Activated CD4-positive, alpha-beta T cell treated with anti-CD3 and anti-CD28 coated beads, Interleukin-2, amount 50 U/mL, for 16 hours (primary cell): ENCODE measurements at regions not wholly inside any gene's neighbourhood (a gene's known extent, or its start where the extent isn't known, plus 50 kb on each side); places are given as distances from the start of the nearest gene placed in this dataset.

ENCODE experiments used
- DNase-seq: peaks from one replicate; pipeline ENCODE4 v3.0.0-alpha.2; 2020

- DNase-seq = no peak
Measured at GRCh38 chr2:164078421-164078820, 342.6 kb upstream of the FIGN start.

GRCh38 chr2:164073101-164074074, 337.6 kb upstream of the FIGN start:
- DNase-seq = no peak

- no peak for DNase-seq
Measured at GRCh38 chr2:164069540-164069939, 333.7 kb upstream of the FIGN start.

GRCh38 chr2:164068063-164068462, 332.3 kb upstream of the FIGN start:
- no peak for DNase-seq

- DNase-seq = no peak
Measured at GRCh38 chr2:164066095-164066494, 330.3 kb upstream of the FIGN start.

GRCh38 chr2:164065038-164065437, 329.2 kb upstream of the FIGN start:
- DNase-seq = no peak

- DNase-seq = peak; percentile 1
Measured at GRCh38 chr2:164061129-164061746, 325.4 kb upstream of the FIGN start.

- no peak for DNase-seq
Measured at GRCh38 chr2:164060031-164060430, 324.2 kb upstream of the FIGN start.

GRCh38 chr2:164055623-164056022, 319.8 kb upstream of the FIGN start:
- DNase-seq = no peak

- DNase-seq = no peak
Measured at GRCh38 chr2:164054651-164055050, 318.8 kb upstream of the FIGN start.

- no peak for DNase-seq
Measured at GRCh38 chr2:164053021-164053420, 317.2 kb upstream of the FIGN start.

GRCh38 chr2:164052006-164052405, 316.2 kb upstream of the FIGN start:
- no peak for DNase-seq

- no peak for DNase-seq
Measured at GRCh38 chr2:164048729-164049128, 312.9 kb upstream of the FIGN start.

- DNase-seq = no peak
Measured at GRCh38 chr2:164046040-164046439, 310.2 kb upstream of the FIGN start.

- DNase-seq = no peak
Measured at GRCh38 chr2:164044622-164045021, 308.8 kb upstream of the FIGN start.

- DNase-seq = no peak
Measured at GRCh38 chr2:164039270-164039669, 303.5 kb upstream of the FIGN start.

- no peak for DNase-seq
Measured at GRCh38 chr2:164032995-164033394, 297.2 kb upstream of the FIGN start.

GRCh38 chr2:164030623-164031022, 294.8 kb upstream of the FIGN start:
- no peak for DNase-seq

GRCh38 chr2:164028814-164029534, 293.2 kb upstream of the FIGN start:
- DNase-seq = no peak

GRCh38 chr2:164024396-164024795, 288.6 kb upstream of the FIGN start:
- no peak for DNase-seq

- no peak for DNase-seq
Measured at GRCh38 chr2:164023896-164024295, 288.1 kb upstream of the FIGN start.

GRCh38 chr2:164015328-164016123, 279.7 kb upstream of the FIGN start:
- no peak for DNase-seq

GRCh38 chr2:164014791-164015190, 279.0 kb upstream of the FIGN start:
- no peak for DNase-seq
